Left lung (tissue), 4 donors: ENCODE measurements at regions not wholly inside any gene's neighbourhood (a gene's known extent, or its start where the extent isn't known, plus 50 kb on each side); places are given as distances from the start of the nearest gene placed in this dataset.

ENCODE experiments used
- ATAC-seq: fragments of 200-7000 bp; cut with Tn5 transposase; one replicate; pipeline ENCODE4 v1.9.1; 2020; ENCODE audit warnings: moderate library complexity
- DNase-seq, 4 donors: peaks; one replicate each; pipeline ENCODE4 v3.0.0-alpha.2; 2013 to 2020
- H3K27ac ChIP-seq, 2 donors: fragments of 200-600 bp; sonication (generic) in 1 of 2; one replicate each; pipeline versions ENCODE4 v1.5.0 to v1.8.0; 2020 to 2021
- H3K27me3 ChIP-seq, 2 donors: fragments of 200-600 bp; sonication (generic) in 1 of 2; one replicate each; pipeline versions ENCODE4 v1.5.0 to v1.8.0; 2020 to 2021
- H3K36me3 ChIP-seq, 2 donors: fragments of 200-600 bp; sonication (generic) in 1 of 2; one replicate each; pipeline versions ENCODE4 v1.5.0 to v1.8.0; 2020 to 2021
- H3K4me1 ChIP-seq, 2 donors: fragments of 200-600 bp; one replicate each; pipeline ENCODE4 v1.8.0; 2021
- H3K4me3 ChIP-seq, 2 donors: fragments of 200-600 bp; sonication (generic) in 1 of 2; one replicate each; pipeline versions ENCODE4 v1.5.0 to v1.8.0; 2020 to 2021; ENCODE audit warnings: mild to moderate bottlenecking in 1 of 2
- H3K9me3 ChIP-seq, 2 donors: fragments of 200-600 bp; sonication (generic) in 1 of 2; one replicate each; pipeline versions ENCODE4 v1.5.0 to v1.8.0; 2020 to 2021
- CTCF ChIP-seq, 2 donors: fragments of 200-600 bp; sonication (generic) in 1 of 2; IDR thresholded peaks; one replicate each; pipeline versions ENCODE4 v1.5.0 to v1.8.0; 2021; ENCODE audit warnings: antibody characterized with exemption in 2 of 2
- intact Hi-C, 2 donors: fragments of 100-400 bp; cut with DNase I; formaldehyde crosslinking; loops; one replicate each; pipeline versions ENCODE4 v1.11.2 to v1.14.2; 2022
- donor health status: DM: no; HTN: yes; CAD: no.
- donor health status: DM: no; HTN: no; CAD: no.

- DNase-seq (no peak), ATAC-seq (no peak)
- Histone ChIP-seq H3K27me3 (no peaks in the 10 kb centered on the region), H3K27ac (no peak overlapping the region), H3K9me3 (peaks cover 0 to 33% of the 10 kb centered on the region in 2 donors), H3K4me1 (no peaks in the 10 kb centered on the region), H3K36me3 (no peaks in the 10 kb centered on the region), H3K4me3 (no peak overlapping the region)
- intact Hi-C loops, result no loop called here
- no peak for TF ChIP-seq CTCF (IDR thresholded peaks at IDR 0.05)
Observed at GRCh38 chr3:110666495-110666894, 405.1 kb upstream of the NECTIN3 start.

- H3K36me3 ChIP-seq, result no peaks in the 10 kb centered on the region
Observed at GRCh38 chr3:110667216-110667615, 404.4 kb upstream of the NECTIN3 start.

GRCh38 chr3:110670407-110670806 is 401.2 kb upstream of the NECTIN3 start:
- intact Hi-C loops, result no loop called here
- no peak for ATAC-seq
- no peak overlapping the region for H3K27ac ChIP-seq

More at GRCh38 chr3:110667216-110667615, 404.4 kb upstream of the NECTIN3 start:
- intact Hi-C loops, result no loop called here
- Histone ChIP-seq H3K27ac (no peak overlapping the region), H3K4me3 (no peak overlapping the region), H3K4me1 (no peaks in the 10 kb centered on the region), H3K9me3 (peaks cover 0 to 34% of the 10 kb centered on the region in 2 donors), H3K27me3 (no peaks in the 10 kb centered on the region)
- ATAC-seq (no peak), DNase-seq (no peak)
- no peak for TF ChIP-seq CTCF (IDR thresholded peaks at IDR 0.05)

GRCh38 chr3:110677506-110677905 is 394.1 kb upstream of the NECTIN3 start:
- DNase-seq (no peak), ATAC-seq (no peak)
- TF ChIP-seq CTCF (IDR thresholded peaks at IDR 0.05), result no peak
- H3K36me3 ChIP-seq, result no peaks in the 10 kb centered on the region
- no peak overlapping the region for H3K4me3 ChIP-seq
- no peak overlapping the region for H3K27ac ChIP-seq
- H3K9me3 ChIP-seq, result peaks cover 0 to 7% of the 10 kb centered on the region in 2 donors
- intact Hi-C loops, result no loop called here
- no peaks in the 10 kb centered on the region for H3K27me3 ChIP-seq
- H3K4me1 ChIP-seq, result peaks cover 0 to 6% of the 10 kb centered on the region in 2 donors

More at GRCh38 chr3:110670407-110670806, 401.2 kb upstream of the NECTIN3 start:
- TF ChIP-seq CTCF (IDR thresholded peaks at IDR 0.05), result no peak
- Histone ChIP-seq H3K4me3 (no peak overlapping the region), H3K27me3 (no peaks in the 10 kb centered on the region), H3K4me1 (no peaks in the 10 kb centered on the region), H3K9me3 (peaks cover 0 to 31% of the 10 kb centered on the region in 2 donors), H3K36me3 (no peaks in the 10 kb centered on the region)
- no peak for DNase-seq

GRCh38 chr3:110679285-110679684 is 392.3 kb upstream of the NECTIN3 start:
- Histone ChIP-seq H3K27ac (peak overlapping the region in 1 of 2 donors; percentile 45), H3K4me3 (no peak overlapping the region), H3K4me1 (peaks cover 0 to 6% of the 10 kb centered on the region in 2 donors), H3K9me3 (peaks cover 0 to 7% of the 10 kb centered on the region in 2 donors), H3K27me3 (no peaks in the 10 kb centered on the region), H3K36me3 (no peaks in the 10 kb centered on the region)
- intact Hi-C loops, result no loop called here
- ATAC-seq (peak; percentile 94), DNase-seq (no peak)
- no peak for TF ChIP-seq CTCF (IDR thresholded peaks at IDR 0.05)
